Neural crest cell (in vitro differentiated cells): ENCODE measurements at regions not wholly inside any gene's neighbourhood (a gene's known extent, or its start where the extent isn't known, plus 50 kb on each side); places are given as distances from the start of the nearest gene placed in this dataset.

Experiments
- DNase-seq: peaks from one replicate; pipeline ENCODE4 v3.0.0; 2021; ENCODE audit warnings: low read depth, mixed read lengths, low spot score
- H3K27ac Mint-ChIP-seq: one replicate; pipeline ENCODE4 v1.8.0; 2021; ENCODE audit warnings: mild to moderate bottlenecking, mixed read lengths; ENCODE audit not compliant: unreplicated experiment
- H3K27me3 Mint-ChIP-seq: 2 replicates; pipeline ENCODE4 v1.8.0; 2021; ENCODE audit warnings: low read depth, mild to moderate bottlenecking, mixed read lengths
- H3K36me3 Mint-ChIP-seq: 2 replicates; pipeline ENCODE4 v1.8.0; 2021; ENCODE audit warnings: low read depth, mild to moderate bottlenecking, mixed read lengths
- H3K4me1 Mint-ChIP-seq: 2 replicates; pipeline ENCODE4 v1.8.0; 2021; ENCODE audit warnings: mixed read lengths
- H3K4me3 Mint-ChIP-seq: one replicate; pipeline ENCODE4 v1.8.0; 2021; ENCODE audit warnings: mild to moderate bottlenecking, mixed read lengths
- H3K9me3 Mint-ChIP-seq: 2 replicates; pipeline ENCODE4 v1.8.0; 2021; ENCODE audit warnings: mixed read lengths
- CTCF ChIP-seq: fragments of 200-600 bp; sonication (generic); conservative IDR thresholded peaks from 2 replicates; pipeline ENCODE4 v1.5.0; 2021; ENCODE audit warnings: antibody characterized with exemption, mild to moderate bottlenecking

- Mint-ChIP-seq H3K36me3 (peaks cover 4% of the 10 kb centered on the region), H3K27me3 (no peaks in the 10 kb centered on the region), H3K4me1 (no peaks in the 10 kb centered on the region), H3K27ac (no peak overlapping the region), H3K4me3 (no peak overlapping the region), H3K9me3 (peaks cover 11% of the 10 kb centered on the region)
- DNase-seq, result no peak
- TF ChIP-seq CTCF, result no peak
Observed at GRCh38 chr1:118791094-118791691, 196.9 kb downstream of the TBX15 start.

DNA sequence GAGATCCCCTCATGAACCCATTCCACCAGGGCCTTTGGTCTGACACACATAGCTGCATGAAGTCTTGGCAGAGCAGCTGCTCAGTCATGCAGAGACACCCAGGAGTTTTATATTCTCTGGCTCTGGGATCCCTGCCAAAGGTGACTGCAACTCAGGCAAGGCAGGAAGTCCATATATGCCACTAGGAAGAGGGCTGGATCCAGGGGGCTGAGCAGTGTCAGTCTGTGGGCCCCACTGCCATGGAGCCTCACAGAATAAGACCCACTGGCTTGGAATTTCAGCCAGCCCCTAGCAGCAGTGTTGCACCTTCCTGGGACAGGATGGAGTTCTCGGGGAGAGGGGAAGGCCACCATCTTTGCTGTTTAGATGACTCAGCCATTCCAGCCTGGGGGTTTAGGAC lies 199.7 kb downstream of the TBX15 start:
- Mint-ChIP-seq H3K9me3 (peaks cover 8% of the 10 kb centered on the region), H3K27me3 (no peaks in the 10 kb centered on the region), H3K4me3 (no peak overlapping the region), H3K4me1 (no peaks in the 10 kb centered on the region), H3K27ac (no peak overlapping the region), H3K36me3 (peaks cover 4% of the 10 kb centered on the region)
- DNase-seq, result no peak
- no peak for TF ChIP-seq CTCF

GRCh38 chr1:118786454-118787155 lies 201.5 kb downstream of the TBX15 start:
- no peak for DNase-seq
- Mint-ChIP-seq H3K4me1 (no peaks in the 10 kb centered on the region), H3K36me3 (peaks cover 4% of the 10 kb centered on the region), H3K27ac (no peak overlapping the region), H3K27me3 (no peaks in the 10 kb centered on the region), H3K4me3 (no peak overlapping the region), H3K9me3 (peaks cover 8% of the 10 kb centered on the region)
- TF ChIP-seq CTCF, result no peak

DNA sequence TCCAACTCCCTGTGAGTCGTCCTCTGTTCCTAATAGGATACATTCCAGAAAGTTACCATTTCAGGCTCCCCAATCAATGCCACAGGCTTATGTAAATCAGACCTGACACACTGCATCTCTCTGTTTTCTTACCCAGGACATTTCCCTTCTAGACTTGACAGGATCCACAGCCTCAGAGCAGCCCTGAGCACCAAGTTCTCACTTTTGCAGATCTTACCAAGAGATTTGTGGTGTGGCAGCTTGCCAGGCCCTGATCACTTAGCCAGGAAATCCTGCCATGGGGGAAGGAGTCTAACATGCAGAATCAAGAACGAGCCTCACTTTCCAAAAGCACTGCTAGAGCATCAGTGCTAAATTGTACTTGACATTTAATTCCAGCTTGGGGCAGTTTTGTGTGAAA lies 202.9 kb downstream of the TBX15 start:
- Mint-ChIP-seq H3K36me3 (peaks cover 1% of the 10 kb centered on the region), H3K4me1 (no peaks in the 10 kb centered on the region), H3K9me3 (peaks cover 2% of the 10 kb centered on the region), H3K27ac (no peak overlapping the region), H3K27me3 (peaks cover under 1% of the 10 kb centered on the region), H3K4me3 (no peak overlapping the region)
- TF ChIP-seq CTCF, result no peak
- no peak for DNase-seq

- Mint-ChIP-seq H3K27ac (no peak overlapping the region), H3K4me1 (no peaks in the 10 kb centered on the region)
- no peak for DNase-seq
Observed at GRCh38 chr1:118783095-118783758, 204.9 kb downstream of the TBX15 start.

More at GRCh38 chr1:118783095-118783758, 204.9 kb downstream of the TBX15 start:
- peaks cover 2% of the 10 kb centered on the region for H3K9me3 Mint-ChIP-seq
- peaks cover 4% of the 10 kb centered on the region for H3K27me3 Mint-ChIP-seq
- H3K4me3 Mint-ChIP-seq, result no peak overlapping the region
- TF ChIP-seq CTCF, result no peak
- no peaks in the 10 kb centered on the region for H3K36me3 Mint-ChIP-seq
